ENCODE measurements at regions not wholly inside any gene's neighbourhood (a gene's known extent, or its start where the extent isn't known, plus 50 kb on each side); places are given as distances from the start of the nearest gene placed in this dataset.

DNA sequence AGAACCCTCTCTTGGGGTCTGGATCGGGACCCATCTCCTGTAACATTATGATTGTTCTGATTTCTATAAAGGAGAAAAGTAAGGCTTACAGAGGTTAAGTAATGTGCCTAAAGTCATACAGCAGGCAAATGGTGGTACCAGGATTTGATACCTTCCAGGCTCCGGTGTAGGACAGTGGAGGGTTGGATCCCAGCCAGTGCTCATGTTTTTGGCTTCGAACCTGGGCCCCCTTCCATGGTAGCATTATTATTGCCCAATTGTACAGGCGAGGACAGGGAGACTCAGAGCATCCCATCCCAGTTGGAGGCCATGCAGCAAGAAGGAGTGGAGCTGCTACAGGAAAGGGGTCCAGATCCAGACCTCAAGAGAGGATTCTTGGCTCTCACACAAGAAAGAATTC is 202.7 kb downstream of the TFAP2C start:
- intact Hi-C loops (cut with DNase I; ENCODE audit: low total_unique reads) = no loop called here
- H3K4me3 ChIP-seq = no peak overlapping the region
- H3K4me1 ChIP-seq = no peaks in the 10 kb centered on the region
- no peaks in the 10 kb centered on the region for H3K9me3 ChIP-seq
- no peak overlapping the region for H3K27ac ChIP-seq
- no peaks in the 10 kb centered on the region for H3K36me3 ChIP-seq
- TF ChIP-seq POLR2A (IDR thresholded peaks at IDR 0.05) = no peak
- TF ChIP-seq, protein P1, sequence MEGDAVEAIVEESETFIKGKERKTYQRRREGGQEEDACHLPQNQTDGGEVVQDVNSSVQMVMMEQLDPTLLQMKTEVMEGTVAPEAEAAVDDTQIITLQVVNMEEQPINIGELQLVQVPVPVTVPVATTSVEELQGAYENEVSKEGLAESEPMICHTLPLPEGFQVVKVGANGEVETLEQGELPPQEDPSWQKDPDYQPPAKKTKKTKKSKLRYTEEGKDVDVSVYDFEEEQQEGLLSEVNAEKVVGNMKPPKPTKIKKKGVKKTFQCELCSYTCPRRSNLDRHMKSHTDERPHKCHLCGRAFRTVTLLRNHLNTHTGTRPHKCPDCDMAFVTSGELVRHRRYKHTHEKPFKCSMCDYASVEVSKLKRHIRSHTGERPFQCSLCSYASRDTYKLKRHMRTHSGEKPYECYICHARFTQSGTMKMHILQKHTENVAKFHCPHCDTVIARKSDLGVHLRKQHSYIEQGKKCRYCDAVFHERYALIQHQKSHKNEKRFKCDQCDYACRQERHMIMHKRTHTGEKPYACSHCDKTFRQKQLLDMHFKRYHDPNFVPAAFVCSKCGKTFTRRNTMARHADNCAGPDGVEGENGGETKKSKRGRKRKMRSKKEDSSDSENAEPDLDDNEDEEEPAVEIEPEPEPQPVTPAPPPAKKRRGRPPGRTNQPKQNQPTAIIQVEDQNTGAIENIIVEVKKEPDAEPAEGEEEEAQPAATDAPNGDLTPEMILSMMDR (IDR thresholded peaks at IDR 0.05) = no peak
- no peak for TF ChIP-seq POLR2AphosphoS5 (IDR thresholded peaks at IDR 0.05)
- DNase-seq (ENCODE audit: low spot score in 2 of 2) = no peak
- no peaks in the 10 kb centered on the region for H3K27me3 ChIP-seq

DNA sequence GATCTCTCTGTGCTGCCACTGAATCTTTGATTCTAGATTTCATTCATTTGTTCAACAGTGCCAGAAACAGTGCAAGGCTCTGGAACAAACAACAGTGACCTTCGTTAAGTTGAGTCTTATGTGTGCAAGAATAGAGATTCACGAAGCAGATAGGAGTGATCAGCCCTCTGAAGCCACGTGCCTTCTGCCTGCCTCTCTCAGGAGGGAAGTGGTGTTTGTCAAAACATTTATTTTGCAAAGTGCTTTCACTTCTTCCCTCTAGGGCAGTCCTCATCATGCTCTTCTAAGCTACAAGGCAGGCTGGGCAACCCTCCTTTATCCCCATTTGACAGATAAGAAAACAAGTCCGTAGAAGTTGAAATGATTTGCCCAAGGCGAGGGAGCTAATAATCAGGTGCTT is 204.3 kb downstream of the TFAP2C start:
- intact Hi-C loops (cut with DNase I; ENCODE audit: low total_unique reads) = no loop called here
- H3K27ac ChIP-seq = no peak overlapping the region
- peaks cover 0 to 5% of the 10 kb centered on the region in 2 donors for H3K27me3 ChIP-seq
- no peaks in the 10 kb centered on the region for H3K4me1 ChIP-seq
- no peaks in the 10 kb centered on the region for H3K9me3 ChIP-seq
- DNase-seq (ENCODE audit: low spot score in 2 of 2) = no peak
- TF ChIP-seq POLR2A (IDR thresholded peaks at IDR 0.05) = no peak
- no peak for TF ChIP-seq POLR2AphosphoS5 (IDR thresholded peaks at IDR 0.05)
- TF ChIP-seq, protein P1 (IDR thresholded peaks at IDR 0.05) = no peak
- no peak overlapping the region for H3K4me3 ChIP-seq
- no peaks in the 10 kb centered on the region for H3K36me3 ChIP-seq

DNA sequence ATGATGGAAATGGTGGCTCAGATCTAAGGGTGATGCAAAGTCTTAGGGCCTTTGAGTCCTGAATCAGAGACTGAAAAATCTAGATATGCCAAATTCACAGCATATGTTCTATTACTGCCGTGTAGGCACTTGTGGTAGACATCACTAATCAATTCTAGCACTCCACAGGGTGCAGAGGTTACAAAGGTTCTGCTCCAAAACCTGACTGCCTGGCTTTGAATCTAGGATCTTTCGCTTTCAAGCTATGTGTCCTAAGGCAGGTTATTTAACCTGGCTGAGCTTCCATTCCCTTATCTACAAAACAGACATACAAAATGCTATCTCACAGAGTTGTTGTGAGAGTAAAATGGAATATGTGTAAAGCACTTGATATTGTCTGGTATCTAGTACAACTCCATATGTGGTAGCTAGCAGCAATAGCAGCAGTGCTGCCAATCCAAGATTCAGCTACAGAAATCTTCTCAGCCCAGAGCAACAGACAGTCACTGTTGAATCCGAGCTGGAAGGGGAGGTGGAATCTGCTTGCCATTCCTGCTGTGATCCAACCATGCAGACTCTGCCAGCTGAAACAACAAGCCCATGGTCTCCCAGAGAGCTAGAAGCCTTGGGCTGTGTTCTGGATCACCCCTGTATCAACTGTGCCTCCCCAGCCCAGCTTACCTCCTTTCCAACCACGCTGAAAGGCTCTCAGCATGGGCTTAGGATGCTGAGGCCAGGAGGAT is 206.9 kb downstream of the TFAP2C start:
- TF ChIP-seq, protein P1 (IDR thresholded peaks at IDR 0.05) = no peak
- TF ChIP-seq POLR2A (IDR thresholded peaks at IDR 0.05) (no peak), POLR2AphosphoS5 (IDR thresholded peaks at IDR 0.05) (no peak)

DNA sequence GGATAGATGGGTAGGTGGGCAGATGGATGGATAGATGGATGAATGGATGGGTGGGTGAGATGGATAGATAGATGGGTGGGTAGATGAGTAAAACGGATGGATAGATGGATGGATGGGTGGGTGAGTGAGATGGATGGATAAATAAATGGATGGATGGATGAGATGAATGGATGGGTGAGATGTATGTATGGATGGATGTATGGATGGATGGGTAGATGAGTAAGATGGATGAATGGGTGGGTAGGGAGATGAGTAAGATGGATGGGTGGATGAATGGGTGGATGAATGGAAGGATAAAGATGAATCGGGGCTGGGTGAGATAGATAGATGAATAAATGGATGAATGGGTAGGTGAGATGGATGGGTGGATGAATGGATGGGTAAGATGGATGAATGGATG is 210.1 kb downstream of the TFAP2C start:
- DNase-seq (ENCODE audit: low spot score in 2 of 2) = no peak
- TF ChIP-seq, protein P1 (IDR thresholded peaks at IDR 0.05) = no peak
- TF ChIP-seq POLR2AphosphoS5 (IDR thresholded peaks at IDR 0.05) = no peak
- TF ChIP-seq POLR2A (IDR thresholded peaks at IDR 0.05) = no peak
- H3K9me3 ChIP-seq = no peaks in the 10 kb centered on the region
- H3K36me3 ChIP-seq = no peaks in the 10 kb centered on the region
- H3K4me3 ChIP-seq = no peak overlapping the region
- no peak overlapping the region for H3K27ac ChIP-seq
- H3K27me3 ChIP-seq = peaks cover 0 to 5% of the 10 kb centered on the region in 2 donors
- H3K4me1 ChIP-seq = no peaks in the 10 kb centered on the region
- intact Hi-C loops (cut with DNase I; ENCODE audit: low total_unique reads) = no loop called here

More for the DNA sequence above, 206.9 kb downstream of the TFAP2C start:
- DNase-seq (ENCODE audit: low spot score in 2 of 2) = no peak
- no peaks in the 10 kb centered on the region for H3K36me3 ChIP-seq
- intact Hi-C loops (cut with DNase I; ENCODE audit: low total_unique reads) = no loop called here
- no peaks in the 10 kb centered on the region for H3K4me1 ChIP-seq
- no peak overlapping the region for H3K27ac ChIP-seq
- H3K4me3 ChIP-seq = no peak overlapping the region
- H3K27me3 ChIP-seq = peaks cover 0 to 5% of the 10 kb centered on the region in 2 donors
- no peaks in the 10 kb centered on the region for H3K9me3 ChIP-seq

DNA sequence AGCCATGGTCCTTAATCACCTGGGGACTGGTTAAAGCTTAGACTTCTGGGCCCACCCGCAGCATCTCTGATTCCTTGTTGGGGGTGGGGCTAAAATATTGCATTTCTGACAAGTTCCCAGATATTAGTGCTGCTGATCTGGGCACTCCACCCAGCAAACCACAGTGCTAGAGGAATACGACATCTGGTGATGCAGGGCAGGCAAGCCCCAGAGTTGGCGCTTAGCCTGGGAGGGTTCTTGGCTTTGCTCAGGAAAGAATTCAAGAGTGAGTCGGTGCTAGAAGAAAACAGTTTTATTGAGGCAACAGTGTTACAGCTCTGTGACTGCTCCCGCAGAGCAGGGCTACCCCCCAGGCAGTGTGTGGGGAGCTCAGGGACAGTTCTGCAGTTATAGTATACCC is 210.7 kb downstream of the TFAP2C start:
- H3K9me3 ChIP-seq = no peaks in the 10 kb centered on the region
- peaks cover 0 to 5% of the 10 kb centered on the region in 2 donors for H3K27me3 ChIP-seq
- intact Hi-C loops (cut with DNase I; ENCODE audit: low total_unique reads) = no loop called here
- no peak overlapping the region for H3K27ac ChIP-seq
- no peak for DNase-seq (ENCODE audit: low spot score in 2 of 2)
- TF ChIP-seq, protein P1 (IDR thresholded peaks at IDR 0.05) = no peak
- TF ChIP-seq POLR2AphosphoS5 (IDR thresholded peaks at IDR 0.05) (no peak), POLR2A (IDR thresholded peaks at IDR 0.05) (no peak)
- no peak overlapping the region for H3K4me3 ChIP-seq
- H3K36me3 ChIP-seq = no peaks in the 10 kb centered on the region
- no peaks in the 10 kb centered on the region for H3K4me1 ChIP-seq
